Activated naive CD4-positive, alpha-beta T cell treated with anti-CD3 and anti-CD28 coated beads, Interleukin-2, amount 50 U/mL, for 16 hours (primary cell): ENCODE measurements at regions not wholly inside any gene's neighbourhood (a gene's known extent, or its start where the extent isn't known, plus 50 kb on each side); places are given as distances from the start of the nearest gene placed in this dataset.
A peak's percentile ranks its signal among the peaks of the same experiment; 100 is the strongest.

Experiments used
- DNase-seq: peaks from one replicate; pipeline ENCODE4 v3.0.0-alpha.2; 2020

DNA sequence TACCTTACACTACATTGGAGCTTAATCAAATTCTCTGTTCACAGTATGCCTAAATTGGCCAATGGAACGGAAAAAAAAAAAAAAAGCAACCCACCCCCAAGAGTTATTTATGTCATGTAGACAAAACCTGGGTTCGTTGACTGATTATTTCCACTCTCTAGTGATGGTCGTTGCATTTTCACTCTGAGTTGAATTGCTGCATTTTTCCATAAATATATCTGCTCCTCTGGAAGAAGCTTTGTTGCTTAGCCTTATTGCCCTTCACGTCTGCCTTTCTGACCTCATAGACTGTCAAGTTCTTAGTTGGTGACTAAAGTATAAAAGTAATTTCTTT lies 90.2 kb upstream of the RUNX1 start:
- no peak for DNase-seq

DNA sequence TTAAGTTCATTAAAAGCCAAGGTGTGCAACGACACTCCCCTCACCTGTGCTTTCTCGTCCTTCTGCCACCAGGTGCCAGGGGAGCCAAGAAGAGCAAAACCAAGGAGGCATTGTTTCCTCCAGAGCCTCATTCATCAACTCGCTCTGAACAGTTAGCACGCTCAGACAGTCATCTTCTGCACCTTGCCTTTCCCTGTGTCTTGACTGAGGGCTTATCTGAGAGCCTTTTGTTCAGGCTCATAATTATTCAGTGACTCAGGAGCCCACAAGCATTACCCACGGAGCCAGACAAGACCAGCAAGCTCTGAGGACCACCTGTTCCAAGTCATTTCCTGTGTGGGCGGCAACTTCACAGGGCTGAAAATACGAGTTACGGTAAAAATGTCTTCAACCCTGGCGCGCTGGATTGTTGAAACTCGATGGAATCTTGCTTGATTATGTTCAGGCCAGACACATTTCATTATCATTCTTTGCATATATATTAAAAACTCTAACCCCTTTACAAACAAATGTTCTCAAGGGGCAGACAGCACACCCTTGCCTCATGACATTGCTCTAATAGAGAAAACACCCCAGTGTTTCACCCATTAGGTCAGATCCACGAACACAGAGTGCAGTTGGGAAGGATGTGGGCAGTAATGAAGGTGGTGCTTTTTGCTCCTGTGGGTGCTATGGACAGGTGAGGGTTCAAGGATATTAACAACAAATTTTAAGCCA lies 89.7 kb upstream of the RUNX1 start:
- DNase-seq: peak; percentile 76

DNA sequence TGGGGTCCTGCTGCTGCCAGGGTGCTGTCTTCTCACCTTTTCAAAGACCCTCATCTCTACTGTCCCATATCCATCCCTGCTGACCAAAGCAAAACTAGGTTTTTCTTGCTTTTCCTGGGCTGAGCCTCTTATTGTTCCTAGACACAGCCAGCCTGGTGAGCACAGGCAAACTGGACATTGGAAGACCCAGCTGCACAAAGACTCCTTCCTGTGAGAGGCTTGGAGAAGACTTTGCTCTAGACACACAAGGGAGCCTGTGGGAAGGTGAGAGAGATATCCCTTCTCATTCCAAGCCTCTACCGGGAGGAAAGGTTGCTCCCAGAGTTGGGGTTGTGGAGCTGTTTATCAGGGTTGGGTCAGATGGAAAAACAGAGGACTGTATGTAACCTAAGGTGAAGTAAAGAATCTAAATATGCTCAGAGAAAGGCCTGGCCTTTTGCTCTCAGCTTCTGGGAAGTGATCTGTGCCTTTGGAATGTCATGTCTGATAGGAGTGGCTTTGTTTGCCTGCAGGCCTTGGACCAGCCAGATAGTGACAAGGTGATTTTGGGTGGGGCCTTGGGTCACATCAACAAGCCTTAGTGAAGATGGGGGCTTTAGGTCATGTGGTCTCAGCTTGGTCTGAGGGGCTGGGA lies 87.6 kb upstream of the RUNX1 start:
- no peak for DNase-seq

DNA sequence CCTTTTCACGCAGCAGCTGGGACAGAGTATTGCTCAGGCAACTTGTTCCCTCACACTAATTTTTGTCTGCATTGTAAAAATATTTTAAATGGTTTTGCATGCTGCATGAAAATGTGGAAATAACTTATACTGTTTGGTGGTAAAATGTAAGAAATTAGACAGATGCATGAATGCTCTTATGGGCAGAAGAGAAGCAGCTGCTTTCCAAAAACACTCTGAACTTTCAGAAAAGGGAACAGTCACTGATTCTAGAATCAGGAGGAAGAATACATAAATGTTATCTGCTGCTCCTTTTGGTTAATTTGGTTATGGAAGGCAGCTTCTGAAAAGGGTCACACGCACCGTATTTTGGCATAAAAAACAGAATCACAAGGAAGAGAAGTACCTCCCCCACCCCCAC lies 87.0 kb upstream of the RUNX1 start:
- DNase-seq: no peak

DNA sequence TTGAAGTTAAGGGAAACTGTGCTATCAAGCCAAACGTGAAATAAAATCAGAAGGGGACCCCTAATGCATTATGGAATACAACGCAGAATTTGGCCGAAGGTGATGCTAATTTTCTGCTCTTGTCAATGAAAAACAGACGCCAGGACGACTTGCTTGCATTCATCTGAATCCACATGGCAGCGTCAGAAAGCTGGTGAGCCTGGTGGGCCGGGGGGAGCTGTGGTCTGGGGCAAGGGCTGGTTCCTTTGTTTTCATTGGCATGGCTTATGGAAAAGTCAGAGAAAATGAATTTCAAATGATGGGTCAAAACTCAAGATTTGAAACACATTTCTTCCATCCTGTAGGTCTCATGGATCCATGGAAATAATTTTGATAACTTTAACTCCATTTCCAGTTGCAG lies 86.4 kb upstream of the RUNX1 start:
- DNase-seq: no peak

DNA sequence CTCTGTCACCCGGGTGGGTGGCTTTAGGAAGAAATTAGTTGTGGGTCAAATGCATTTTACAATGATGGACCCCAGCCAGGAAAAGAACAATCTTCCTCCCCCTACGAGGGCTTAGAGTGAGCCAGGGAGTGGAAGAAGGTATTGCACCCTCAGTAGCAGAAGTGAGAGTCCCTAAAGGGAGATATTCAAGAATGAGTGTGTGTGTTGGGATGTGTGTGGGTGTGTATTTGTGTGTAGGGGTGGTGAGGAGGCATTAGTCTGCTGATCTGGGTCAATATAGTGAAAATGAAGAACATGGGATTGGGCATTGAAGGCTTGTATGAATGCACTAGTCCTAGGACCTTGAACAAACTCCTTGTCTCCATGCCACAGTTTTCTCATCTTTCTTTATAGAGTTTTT lies 85.2 kb upstream of the RUNX1 start:
- DNase-seq: no peak

DNA sequence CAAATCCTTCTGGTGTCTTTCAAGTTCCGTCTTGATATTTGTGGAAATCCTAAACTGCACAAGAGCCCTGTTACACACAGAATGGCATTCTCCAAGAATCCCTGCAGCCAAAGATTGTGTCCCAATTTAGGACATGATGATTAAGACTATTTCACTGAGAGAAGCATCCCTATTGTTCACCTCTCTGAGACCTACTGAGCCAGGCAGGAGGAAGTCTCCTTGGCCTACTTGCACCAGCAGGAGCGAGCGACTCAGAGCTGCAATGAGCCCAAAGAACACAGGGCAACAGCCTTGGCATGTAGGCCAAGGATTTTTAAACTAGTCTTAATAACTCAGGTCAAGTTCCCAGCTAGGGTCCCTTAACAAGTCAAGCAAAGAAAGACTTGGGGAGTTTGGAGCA lies 79.4 kb upstream of the RUNX1 start:
- DNase-seq: no peak

DNA sequence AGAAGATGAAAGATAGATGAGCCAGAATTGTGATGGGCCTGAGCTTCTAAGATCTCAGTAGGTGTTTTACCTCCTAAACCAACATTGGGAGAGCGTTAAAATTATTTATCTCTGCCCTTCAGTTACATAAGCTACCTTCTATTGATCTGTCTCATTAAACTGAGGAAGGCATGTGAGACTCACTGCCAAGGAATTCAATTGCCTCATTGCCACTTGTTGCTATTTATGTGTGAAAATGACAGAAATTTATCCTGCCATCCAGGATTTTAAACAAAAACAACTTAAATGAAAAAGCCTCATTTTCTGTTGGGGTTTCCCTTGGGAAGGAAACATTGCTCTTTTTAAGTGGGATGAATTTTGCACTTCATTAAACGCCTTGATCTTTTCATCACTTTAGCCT lies 78.7 kb upstream of the RUNX1 start:
- DNase-seq: no peak

DNA sequence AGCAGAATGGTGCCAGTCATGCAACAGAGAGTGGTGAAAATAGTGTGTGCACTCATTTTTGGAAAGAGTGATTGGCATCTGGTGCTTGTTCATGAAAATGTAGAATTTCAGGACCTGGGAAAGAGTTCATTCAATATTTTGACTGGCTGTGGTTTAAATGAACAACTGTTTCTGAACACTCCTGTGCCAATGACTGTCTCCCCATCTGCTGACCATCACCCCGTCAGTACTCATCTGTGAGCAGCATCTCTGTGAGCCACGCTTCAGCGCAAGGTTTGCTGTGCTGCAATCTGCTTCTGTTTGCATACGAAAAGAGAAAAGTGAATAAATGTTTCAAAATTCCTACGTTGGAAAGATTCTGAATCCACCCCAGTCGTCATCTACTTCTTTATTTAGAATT lies 77.9 kb upstream of the RUNX1 start:
- DNase-seq: no peak

DNA sequence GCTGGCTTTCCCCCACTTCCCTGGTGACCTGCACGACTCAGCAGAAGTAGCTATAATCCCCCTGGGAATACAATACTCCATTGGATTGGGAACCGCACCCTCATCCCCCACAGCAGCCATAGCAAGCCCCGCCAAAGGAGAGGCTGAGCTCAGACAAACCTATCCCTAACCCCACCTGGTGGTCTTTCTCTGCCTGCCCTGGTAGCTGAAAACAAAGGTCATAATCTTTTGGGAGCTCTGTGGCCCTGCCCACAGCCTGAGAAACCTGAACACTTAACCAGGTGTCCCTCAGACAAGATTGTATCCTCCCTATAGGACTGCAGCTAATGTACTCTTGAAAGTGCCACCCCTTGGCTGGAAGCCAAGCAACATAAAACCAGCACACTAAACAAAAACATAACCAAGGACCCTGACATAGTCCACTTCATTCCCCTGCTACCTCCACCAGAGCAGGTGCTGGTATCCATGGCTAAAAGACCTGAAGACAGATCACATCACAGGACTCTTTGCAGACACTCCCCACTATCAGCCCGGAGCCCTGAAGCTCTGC lies 71.6 kb upstream of the RUNX1 start:
- no peak for DNase-seq

DNA sequence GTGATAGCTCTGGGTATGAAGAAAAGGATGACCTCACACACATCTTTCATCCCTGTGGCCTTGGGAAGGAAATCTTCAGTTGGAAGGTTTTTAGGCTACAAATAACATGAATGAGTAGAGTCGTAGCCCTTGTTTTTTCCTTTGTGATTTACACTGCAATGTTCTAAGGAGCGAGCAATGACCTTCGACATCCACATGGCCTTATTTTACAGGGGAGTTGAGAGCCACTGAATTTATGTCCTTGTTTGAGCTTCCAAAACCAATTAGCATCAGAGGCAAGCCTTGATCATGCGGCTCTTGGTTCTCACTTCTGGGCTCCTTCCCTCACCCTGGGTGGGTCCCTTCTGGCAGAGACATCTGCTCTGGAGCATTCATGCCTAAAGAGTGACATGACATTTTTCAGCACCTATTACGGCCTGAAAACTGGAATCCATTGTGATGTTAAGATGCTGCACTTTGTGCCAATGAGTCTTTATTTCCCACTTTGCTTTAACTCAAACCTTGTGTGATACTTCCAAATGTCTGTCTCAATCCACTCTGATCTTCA lies 70.5 kb upstream of the RUNX1 start:
- DNase-seq: no peak

DNA sequence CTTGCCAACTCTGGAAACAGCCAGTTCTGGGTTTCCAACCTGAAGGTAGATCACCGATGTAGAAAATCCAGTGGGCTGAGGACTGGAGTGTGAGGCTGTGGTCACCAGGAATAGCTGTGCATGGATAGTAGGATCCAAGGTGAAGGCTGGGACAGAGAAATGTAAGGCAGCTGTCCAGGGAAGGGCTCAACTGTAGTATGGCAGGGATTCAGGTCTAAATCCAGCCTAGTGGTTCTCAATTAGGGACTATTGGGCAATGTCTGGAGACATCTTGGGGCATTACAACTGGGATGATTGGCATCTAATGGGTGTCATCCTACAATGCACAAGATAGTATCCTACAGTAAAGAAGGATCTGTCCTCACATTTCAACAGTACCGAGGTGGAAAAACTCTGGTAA lies 67.7 kb upstream of the RUNX1 start:
- no peak for DNase-seq

DNA sequence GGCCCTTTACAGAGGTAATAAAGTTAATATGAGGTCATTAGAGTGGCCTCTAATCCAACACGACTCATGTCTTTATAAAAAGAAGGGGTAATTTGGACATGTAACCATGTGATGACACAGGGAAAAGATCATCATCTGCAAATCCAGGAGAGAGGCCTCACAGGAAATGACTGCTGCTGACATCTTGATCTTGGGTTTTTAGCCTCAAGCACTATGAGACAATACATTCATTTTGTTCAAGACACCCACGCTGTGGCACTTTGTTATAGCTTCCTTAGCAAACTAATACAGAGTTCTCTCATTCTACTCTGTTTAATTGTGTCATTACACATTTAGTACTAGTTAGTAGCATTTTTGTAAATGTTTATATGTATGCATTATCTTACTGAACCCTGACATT lies 64.0 kb upstream of the RUNX1 start:
- no peak for DNase-seq

DNA sequence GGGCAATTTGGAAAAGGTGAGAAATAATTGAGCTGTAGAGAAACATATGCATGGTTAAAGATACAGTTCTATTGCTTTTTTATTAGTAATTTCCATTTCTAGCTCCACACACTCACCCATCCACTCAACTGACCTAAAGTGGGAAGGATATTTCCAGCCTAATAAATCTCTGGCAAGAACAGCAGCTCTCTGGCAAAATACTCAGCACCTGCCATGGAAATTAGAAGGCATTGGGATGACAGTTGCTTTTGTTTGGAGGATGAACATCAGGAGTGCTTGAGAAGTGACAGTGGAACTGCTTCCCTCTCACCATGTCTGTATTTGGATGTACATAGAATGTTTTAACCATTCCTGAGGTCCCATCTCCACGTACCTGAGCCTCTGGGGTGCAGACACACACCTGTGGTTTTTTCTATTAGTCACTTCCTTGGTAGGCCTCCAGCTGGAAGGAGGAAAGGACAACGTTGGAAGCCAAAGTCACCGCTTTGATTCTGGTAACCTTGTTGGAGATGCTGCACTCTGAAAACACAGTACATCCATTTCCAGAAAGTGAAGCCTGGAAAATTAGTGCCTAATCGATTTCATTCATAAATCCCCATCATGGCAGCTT lies 62.3 kb upstream of the RUNX1 start:
- DNase-seq: no peak

DNA sequence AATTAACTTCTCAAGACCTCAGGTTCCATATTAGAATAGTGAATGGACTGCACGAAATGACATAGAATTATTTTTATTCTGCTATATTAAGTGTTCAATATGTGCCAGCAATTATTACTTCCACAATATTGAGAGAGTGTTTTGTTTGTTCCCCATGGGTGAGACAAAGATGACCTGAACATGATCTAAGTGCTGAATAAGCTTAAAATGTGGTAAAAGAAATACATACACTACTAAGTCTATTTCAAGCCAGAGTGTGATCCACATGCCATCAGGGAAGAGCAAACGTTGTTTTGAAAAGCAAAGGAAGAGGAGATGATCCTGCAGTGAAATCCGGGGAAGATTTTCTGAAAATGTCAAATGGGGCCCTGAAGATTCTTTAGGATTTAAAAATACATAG lies 59.8 kb upstream of the RUNX1 start:
- DNase-seq: no peak

DNA sequence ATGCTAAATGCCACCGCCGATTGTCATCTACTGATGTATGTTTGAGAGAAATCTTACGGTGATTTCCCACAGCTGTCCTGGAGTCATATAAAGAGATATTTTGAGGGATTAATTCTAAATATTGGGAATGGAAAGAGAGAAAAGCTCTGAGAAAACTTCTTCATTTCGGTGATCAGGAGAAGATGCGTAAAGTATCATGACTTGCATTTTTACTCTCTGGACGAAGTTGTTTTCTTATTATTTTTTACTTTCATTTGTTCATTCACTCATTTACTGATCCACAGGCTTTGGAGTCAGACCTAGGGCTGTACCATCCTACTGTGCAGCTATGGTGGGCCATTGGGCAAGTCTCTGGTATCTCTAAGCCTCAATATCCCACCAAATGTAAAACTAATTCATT lies 58.4 kb upstream of the RUNX1 start:
- DNase-seq: no peak

DNA sequence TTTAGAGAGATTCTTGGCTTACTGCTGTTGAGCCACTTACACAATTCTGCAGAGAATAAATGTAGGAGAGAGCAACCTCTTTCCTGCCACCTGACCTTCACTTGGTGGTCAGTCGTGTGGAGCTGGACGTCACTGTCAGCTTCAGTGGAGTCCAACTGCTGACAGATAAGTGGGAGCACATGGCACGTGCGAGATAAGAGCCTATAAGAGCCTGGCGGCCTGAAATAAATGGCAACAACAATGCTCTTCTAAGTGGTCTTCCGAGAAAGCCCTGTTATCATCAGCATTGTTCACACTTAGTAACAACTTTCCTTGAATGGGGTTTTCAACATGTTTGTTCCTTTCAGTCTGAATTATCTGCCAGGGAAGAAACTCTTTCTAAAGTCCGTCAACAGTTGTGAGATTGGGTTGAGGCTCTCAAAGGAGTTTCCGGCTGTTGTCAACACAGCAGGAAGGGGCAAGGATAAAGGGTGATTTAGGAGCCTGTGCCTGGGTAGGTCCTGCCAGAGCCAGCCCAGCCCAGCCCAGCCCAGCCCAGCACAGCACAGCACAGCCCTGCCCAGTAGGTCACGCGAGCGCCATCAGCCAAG lies 57.2 kb upstream of the RUNX1 start:
- no peak for DNase-seq

DNA sequence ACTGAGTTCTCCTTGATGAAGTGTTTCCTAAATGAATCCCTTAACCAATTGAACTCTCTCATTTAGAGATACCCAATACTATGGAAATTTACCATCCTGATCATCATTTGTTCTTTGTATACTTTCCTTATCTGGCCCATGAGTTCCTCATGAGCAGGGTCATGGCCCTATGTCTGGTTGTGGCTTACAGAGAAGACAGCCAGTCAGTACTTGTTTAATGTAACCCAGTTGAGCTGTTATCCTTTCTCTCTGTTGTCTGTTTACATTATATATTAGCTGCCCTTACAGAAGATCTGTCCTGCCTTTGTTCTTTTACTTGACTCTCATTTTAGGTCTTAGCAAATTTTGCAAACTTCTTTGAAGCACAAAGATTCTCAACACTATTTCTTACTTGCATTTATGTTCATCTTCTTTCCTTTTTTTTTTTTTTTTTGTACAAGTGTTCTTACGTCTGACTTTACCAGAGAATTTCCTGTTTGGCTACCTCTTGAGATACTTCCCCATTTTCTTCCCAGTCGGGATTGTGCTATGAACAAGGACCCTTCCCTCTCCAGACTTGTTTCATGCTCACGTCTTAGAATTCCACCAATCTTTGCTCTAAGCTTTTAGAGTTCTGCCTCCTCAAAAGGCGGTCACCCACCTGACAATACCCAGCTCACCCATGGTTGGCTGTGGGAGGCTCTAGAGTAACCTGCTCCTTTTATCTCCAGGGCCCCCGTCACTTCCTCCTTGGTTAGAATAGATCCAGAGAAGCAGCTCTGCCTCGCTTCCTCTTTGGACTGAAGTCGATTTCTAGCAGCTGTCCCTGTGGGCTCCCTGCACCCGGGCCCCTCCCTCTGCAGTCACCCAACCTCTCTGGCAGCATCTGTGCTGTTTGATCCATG lies 53.6 kb upstream of the RUNX1 start:
- DNase-seq: peak; percentile 33

DNA sequence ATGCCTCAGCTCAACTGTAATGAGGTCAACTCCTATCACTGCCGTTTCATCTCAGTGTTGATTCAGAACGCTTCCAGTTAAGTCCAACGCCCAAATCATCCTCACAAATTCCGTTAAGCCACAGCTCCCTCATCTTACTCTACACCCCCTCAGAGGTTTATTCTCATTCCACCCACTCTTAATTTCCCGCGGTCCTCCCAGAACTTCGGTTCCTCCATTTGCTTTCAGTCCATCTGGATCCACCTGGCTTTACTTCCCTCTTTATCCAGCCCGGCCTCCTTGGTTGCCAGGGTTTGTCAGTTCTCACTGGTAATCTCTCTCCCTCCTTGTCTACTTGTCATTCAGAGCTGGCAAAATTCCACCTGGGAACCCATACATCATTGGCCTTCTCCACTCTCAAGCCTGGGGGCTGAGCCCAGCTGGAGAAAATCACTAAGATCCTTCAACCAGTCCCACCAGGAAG lies 51.3 kb upstream of the RUNX1 start:
- DNase-seq: no peak

DNA sequence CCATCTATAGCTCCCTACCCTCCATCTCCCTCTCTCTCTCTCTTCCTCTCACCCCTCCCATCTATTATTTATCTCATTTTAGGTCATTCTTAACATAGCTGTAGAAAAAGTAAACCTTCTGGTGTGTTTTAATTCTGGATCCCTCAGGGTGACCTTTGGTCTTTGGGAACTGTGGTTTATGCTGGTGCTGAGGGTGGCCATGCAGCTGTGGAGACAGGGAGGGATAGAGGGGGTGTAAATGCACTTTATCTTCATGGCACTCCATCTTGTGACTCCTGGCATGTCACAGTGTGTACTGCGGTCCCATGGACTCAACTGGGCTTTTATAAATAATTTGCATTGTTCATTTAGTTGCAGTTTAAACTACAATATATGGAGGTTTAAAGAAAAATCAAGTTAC lies 50.2 kb upstream of the RUNX1 start:
- no peak for DNase-seq
